HG02642 (cell line): ENCODE measurements at regions not wholly inside any gene's neighbourhood (a gene's known extent, or its start where the extent isn't known, plus 50 kb on each side); places are given as distances from the start of the nearest gene placed in this dataset.

Source experiments
- ATAC-seq: cut with Tn5 transposase; IDR thresholded peaks from one replicate; pipeline ENCODE4 v1.9.1; 2021; ENCODE audit warnings: mild to moderate bottlenecking; ENCODE audit not compliant: unreplicated experiment, poor library complexity

DNA sequence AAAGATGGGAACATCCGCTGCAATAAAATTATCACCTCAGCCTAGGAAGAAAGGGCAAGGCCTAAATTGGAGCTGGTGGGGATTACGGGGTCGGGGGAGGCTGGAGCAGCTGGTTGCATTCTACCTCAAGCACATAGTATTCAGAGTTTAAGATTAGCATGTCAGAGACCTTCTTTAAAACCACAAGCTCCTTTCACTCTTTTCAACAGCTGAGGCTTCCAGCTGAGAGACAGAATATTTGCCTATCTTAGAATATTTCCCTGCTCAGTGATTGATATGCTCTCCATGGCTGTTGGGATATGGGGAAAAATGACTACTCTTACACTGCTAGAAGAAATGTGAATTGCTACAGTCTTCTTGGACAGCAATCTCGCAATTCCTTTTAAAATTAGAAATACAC, 248.6 kb downstream of the TBX15 start:
- ATAC-seq: no peak

DNA sequence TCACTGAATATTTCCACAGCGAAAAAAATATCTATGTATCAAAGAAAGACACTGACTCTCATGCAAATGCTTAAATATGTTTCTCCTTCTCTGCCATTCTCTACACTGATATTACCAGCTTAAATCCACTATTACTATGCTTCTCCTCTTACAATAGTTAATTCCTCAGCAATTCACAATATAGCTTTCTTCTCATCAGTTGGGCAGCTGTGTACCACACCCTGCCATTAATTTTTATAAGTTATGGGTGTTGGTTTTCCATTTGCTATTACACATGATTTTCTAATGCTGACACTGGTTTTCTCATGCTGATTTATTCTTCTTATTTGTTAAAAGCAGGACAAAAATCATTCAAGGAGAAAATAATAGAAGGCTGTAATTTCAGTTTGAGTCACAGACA, 251.8 kb downstream of the TBX15 start:
- no peak for ATAC-seq

DNA sequence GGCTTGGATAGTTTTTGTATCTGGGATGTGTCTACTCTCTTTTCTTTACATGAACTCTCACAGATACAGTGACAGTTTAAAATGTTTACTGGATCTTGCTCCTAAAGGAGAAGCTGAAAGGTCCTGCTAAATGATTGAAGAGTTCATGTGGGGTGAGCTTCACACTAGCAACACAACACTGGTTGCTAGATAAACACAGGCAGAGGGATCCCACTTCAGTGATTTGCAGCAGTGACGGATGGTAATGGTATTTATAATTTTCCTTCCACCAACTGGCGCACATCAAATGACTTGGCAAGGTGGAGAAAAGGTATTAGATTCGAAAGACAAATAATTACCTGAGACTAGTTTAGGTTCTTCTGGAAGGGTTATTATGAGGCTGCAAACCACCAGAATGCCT, 270.2 kb downstream of the TBX15 start:
- no peak for ATAC-seq

DNA sequence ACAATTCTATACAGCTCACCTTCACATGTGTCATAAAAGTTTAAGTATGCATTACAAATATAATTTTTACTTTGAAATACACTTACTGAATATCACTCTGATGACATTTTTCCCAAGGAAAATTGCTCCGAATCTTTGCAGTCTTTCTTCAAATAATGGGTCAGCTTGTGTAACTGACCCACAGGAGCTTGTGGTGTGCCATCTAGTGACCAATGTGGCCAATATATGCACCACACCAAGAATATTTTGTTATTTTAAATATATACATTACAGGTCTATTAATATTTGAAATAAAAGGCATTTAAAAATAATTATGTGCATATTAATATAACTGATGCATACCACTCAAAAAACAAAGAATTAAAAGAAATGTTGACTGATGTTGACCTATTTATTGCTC, 271.4 kb downstream of the TBX15 start:
- no peak for ATAC-seq

DNA sequence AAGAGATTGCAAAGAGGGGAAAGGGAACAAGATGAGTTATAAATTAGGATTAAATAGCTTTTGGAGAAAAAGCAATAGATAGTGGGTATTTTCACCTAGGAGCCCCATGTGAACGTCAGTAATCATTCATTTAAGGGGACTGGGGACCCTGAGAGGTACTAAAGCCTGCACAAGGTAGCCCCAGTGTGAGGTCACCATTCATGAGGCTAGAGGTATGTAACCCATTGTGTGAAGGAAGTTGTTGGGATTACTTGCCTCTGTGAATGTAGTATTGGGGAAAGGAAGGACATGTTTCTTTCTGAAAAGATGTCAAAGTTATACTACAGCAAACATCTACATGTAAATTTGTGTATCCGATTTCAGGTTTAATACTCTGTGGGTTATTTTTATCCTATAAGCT, 276.8 kb downstream of the TBX15 start:
- no peak for ATAC-seq

DNA sequence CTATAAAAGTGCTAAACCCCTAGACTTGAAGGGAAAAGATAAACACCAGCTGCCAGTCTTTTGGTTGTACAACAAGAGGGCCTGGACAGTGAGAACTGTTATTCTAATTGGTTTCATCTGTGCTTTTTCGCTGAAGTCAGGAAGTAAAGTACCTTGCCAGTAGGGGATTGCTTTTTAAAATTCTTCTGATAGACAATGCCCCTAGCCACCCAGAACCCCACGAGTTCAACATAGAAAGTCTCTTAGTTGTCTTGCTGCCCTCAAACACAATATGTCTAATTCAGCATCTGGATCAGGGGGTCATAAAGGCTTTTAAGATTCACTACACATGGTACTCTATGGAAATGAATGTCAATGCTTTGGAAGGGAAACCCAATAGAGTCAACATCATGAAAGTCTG, 289.2 kb downstream of the TBX15 start:
- no peak for ATAC-seq

DNA sequence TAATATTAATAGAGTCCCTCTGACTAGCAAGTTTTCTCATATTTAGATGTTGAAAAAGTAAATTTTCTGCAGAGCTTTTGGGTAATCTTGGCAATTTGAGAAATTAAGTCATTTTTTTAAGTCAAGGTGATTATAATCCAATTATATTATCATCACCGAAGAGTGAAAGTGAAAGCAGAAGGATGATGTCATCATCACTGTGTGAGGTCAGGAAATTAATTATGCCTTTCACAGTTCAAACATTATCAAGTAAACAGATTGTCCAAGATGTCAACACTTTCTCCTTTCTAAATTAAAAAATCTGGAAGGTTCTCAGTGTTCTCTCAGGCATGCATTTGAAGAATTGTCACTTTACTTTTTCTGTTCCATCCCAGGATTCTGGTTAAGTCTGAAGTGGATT, 296.0 kb downstream of the TBX15 start:
- ATAC-seq: no peak

DNA sequence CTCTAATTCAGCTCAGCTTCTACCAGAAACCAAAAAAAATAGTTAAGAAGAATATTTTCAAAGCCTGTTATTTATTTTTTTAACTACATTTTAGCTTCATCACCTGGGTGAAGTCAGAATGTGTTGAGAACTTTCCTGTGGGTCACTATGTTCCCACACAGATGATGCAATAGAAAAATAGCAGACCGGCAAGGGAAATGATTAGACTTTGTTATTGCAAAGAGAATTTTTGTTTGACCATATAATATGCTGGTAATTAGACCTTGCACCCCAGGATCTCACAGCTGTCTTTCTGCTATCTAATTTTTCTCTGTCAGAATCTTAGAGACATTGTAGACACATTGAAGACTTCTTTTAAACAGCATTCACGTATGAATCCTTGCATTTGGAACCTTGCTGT, 299.3 kb downstream of the TBX15 start:
- no peak for ATAC-seq

DNA sequence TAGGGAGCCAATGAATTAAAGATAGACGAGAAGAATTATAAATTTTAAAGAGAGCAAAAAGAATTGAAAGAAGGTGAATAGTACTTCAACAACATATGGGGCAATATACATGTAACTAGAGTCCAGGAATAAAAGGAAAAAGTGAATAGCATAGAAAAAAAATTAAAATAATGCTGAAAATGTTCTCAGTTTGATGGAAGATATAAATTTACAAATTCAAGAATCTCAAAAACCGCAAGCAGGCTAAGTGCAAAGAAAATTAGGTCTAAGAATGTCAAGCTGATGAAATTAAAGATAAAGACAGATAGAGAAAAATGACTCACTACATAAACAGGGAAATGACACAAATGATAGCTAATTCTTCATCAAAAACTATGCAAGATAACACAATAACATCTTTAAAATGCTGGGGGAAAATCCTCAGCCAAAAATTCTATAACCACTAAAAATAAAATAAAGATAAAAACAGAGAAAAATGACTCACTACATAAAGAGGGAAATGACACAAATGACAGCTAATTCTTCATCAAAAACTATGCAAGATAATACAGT, 326.3 kb downstream of the TBX15 start:
- no peak for ATAC-seq

DNA sequence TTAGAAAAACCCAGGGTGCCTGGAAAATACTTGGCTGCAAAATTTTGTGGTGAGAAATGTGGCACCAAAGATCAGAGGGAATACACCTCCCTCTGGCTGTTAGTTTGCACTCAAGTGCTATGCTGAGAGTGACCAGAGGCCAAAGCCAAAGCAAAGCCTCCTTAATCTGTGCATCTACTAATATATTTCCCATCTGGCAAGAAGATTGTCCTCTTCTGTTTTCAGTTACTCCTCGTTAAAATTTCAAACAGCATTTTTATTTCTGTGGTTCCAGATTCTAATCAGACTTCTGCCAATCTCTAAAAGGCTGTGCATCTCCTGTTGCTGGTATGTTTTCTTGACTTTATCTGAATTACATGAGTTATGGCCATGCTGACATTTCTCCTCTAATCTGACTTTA, 327.4 kb downstream of the TBX15 start:
- ATAC-seq: no peak

DNA sequence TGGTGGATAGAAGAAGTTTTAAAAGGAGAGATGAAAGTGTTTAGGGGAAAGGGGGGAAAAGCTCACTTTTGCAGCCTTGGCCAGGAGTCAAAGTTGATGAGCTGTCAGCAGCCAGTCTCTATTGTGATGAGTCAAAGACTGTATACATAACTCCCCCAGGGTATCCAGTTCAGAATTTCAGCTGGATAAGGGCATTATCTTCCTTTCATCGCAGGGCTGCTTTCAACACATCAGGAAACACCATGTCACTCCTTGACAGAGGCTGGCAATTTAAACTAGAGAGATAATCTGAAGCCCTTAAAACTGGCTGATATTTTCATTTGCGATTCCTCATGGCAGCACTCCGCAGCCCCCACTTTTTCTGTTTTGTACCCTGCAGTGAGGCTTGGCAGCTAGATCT, 328.5 kb downstream of the TBX15 start:
- no peak for ATAC-seq

DNA sequence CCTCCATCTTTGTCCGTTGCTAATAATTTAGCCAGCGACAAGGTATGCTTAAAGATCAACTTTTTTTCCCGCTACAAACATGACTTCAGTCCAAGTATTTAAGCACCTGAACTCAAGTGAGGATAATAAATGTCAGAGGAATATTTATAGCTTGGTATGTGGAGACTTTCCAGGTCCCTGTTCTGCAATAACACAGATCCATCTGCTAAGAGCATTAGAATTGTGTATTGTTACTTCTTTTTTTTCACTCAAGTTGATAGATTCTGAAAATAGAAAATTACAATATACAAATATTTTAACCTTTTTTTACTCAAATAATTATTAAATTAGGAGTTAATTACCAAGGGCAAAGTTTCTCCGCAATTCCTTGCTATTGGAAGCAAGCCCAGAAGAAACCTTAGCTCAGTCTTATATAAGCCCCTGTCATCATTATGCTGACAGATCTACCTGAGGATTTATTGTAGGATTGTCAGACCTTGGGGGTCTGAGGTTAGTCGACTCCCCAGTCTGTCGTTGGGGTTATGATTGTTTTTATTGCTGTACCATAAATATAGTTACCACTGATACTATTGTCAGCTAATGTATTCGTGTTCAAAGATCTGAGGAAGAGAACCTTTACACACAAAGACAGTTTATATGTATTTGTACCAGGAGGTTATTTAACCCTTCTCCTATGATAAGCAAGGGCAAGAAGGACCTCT, 337.9 kb downstream of the TBX15 start:
- no peak for ATAC-seq

DNA sequence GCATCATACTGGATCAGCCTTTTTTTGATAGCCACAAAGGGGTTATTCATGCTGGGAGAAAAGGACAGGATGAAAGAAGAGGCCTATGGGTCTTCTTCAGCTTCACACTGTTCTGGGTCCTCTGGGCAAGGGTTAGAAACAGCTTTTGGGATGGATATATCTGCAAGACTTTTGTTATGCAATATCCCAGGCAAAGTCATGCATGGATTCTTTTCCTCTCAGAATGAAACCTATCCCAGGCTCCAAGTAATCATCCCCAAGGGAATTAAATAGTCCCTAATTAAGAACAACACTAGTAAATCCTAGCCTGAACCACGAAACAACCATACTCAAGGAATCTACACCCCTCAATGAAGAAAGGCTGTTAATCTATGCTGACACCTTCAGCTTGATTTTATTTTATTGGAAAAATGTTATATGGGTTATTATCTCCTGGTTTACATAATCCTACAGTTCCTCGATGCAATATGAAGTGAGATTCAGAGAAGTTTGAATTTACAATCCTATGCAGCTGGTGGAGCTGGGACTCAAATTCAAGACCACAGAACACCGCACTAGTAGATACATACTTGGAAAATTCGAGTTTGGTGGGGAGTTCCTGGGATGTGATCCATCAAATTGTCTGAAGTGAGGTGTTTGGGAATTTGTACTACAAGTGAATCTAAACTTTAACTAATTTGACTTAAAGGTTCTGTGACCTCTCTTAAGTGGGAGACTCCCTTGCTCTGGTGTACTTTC, 338.6 kb downstream of the TBX15 start:
- ATAC-seq: no peak

DNA sequence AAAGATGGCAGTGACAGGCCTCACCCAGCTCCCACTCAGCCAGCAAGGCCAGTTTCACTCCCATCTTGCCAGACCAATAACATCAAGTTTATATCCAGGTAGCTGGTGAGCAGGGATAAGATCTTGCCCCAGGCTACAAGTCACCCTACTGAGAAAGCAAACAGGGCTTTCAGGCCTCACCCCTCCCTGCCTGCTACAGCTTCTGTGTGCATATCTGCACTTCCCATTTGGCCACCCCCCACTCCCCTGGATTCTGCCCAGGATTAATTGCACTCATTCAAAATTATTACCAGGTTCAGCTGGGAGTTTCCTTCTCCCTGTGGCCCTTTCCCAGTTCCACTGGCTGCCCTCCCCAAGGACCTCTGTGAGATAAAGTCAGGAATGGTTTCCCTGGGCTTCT, 352.1 kb downstream of the TBX15 start:
- ATAC-seq: no peak

DNA sequence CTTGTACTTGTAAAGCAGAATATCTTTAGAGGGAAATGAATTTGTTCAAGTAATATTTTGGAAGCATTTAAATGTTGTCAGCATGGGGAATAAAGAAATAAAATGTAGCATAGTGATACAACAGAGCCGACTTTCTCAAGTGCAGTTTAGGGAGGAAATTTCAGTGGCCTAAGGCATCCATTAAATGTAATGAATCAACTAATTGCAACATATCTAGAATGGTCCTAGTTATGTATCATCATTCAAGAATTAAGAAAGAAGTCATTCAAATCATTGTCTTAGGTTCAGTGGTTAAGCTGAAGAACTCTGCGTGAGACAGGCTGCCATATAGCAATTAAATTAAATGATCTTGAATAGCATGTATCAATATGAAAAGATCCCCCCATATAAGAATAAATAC, 360.7 kb downstream of the TBX15 start:
- ATAC-seq: no peak

DNA sequence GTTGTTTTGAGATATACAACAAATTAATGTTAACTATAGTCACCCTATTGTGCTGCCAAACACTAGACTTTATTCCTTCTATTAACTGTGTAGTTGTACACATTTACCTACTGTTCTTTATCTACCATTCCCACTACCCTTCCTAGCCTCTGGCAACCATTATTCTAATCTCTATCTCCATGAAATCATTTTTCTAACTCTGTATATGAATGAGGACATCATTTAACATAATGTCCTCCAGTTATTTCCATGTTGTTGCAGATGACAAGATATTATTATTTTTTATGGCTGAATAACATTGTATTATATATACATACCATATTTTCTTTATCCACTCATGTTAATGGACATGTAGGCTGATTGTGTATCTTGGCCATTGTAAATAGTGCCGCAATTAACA, 366.3 kb downstream of the TBX15 start:
- no peak for ATAC-seq

DNA sequence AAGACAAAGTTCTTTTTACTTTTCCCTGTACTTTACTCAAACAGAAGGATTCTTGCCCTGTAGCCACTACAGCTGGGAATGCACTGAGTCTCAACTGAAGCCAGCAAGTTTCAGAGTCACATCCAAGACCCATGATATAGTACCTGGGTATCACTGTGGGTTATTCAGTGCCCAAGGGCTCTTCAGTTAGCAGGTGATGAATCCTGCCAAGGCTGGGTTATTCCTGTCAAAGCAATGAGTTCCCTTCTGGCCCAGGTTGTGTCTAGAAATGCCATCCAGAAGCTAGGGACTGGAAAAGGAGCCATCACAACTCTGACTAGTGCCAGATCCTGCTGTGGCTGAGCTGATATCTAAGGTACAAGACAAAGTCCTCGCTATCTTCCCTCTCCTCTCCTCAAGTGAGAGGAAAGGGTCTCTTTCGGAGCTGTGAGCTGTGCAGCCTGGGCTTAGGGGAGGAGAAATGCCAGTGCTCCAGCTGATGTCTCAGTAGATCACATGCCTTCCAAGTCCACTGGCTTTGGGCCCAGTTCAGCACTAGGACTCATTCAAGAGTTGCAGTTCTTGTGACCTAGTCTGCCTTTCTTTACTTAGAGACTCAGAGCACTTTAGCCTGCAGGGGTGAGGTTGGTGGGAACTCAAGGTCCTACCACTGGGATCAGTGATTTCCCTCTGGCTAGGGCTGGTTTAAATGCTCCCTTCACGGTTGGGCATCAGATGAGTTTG, 369.4 kb downstream of the TBX15 start:
- no peak for ATAC-seq

DNA sequence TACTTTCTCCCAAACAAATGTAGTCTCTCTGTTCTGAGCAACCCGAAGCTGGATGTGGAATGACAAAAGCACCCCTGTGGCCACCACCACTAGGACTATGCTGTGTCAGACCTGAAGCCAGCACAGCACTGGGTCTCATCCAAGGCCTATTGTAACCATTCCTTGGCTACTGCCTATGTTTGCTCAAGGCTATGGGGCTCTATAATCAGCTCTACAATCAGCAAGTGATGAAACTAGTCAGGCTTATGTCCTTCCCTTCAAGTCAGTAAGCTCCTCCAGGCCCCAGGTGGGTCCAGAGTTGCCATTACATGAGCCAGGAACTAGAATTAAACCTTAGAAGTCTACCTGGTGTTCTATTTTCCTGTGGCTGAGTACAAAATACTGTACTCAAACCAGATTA, 370.2 kb downstream of the TBX15 start:
- no peak for ATAC-seq

DNA sequence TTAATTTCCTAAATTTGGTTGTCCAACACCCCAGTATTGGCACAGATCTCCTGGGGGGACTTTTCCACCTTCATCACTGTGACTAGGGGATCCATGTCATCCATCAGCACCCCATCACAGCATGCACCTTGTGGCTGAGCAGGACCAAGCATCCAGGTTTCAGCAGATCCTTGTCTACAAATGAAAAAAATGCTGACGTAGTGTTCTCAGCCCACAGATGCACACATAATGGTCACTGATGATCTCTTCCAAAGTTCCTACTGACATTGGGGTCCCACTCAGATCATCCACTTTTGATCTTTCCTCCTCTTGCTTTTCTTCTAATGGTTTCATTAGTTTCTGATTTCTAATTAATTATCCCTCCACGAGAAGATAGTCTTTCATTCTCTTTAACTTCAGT, 373.1 kb downstream of the TBX15 start:
- no peak for ATAC-seq

DNA sequence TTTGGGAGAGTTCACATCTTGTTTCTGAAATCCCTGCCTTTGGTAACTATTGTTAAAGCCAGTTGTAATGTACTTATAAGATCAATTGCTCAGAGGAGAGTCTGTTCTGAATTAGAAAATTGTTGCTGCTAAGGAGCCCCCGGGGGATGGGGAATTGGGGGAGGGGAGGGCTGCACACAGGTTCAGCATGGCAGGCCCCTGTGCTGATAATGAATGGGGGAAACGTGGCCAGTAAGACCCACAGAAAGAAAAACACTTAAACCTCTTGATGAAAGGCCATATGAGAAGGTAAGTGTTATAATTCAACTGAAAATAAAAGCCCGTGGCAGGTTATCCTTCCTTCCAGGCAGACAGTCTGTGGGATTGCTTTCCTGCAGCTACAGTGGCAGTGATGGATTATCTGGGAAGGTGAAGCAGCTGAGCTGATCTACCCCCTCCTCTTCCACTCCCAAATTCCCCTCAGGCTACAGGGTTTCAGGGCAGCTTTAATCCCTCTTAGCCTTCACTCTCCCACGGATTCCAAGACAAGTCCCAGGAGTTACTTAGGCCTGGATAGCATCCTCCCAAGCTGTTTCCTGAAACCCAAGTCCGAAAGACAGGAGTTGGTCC, 398.8 kb downstream of the TBX15 start:
- no peak for ATAC-seq

DNA sequence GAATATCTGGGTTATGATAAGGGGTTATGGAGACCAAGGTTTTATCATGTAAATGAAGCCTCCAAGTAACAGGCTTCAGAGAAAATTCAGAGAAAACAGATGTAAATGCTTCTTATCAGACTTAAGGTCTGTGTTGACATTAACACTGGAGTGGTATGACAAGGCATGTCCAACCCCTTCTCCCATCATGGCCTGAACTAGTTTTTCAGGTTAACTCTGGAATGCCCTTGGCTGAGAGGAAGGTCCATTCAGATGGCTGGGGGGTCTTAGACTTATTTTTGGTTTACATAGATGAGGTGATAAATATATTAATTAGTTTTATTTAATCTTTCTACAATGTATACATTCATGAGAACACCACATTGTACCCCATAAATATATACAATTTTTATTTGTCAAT, 399.6 kb downstream of the TBX15 start:
- no peak for ATAC-seq
